ENCODE measurements at regions not wholly inside any gene's neighbourhood (a gene's known extent, or its start where the extent isn't known, plus 50 kb on each side); places are given as distances from the start of the nearest gene placed in this dataset.
A peak's percentile ranks its signal among the peaks of the same experiment; 100 is the strongest.
"Not testable (repeated sequence)": the region's sequence is repeated elsewhere in the genome, so short reads cannot be mapped to it uniquely, and the experiment has no call there.

DNA sequence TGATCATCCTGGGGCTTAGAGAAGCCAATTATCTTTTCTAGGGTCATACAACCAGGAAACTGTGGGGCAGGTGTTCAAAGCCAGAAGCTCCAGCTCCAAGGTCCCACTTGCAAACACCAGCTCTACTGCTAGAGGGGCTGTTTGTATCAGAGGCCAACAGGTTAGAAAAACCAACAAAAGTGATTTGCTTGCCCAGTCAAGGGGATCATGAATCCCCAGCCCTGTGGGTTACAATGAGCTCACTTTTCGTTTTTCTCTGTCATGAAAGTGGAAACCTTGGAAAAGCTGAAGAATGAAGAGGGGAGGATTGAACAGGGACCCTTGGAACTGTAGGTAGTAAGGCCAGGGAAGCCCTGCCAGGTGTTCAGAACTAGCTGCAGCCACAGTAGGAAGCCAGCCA, 119.2 kb downstream of the SPP2 start:
- H3K79me2 ChIP-seq (ENCODE audit: control insufficient read depth, insufficient read depth, low read length) = no peaks in the 10 kb centered on the region
- no peaks in the 10 kb centered on the region for H3K27me3 ChIP-seq (ENCODE audit: control insufficient read depth in 2 of 2, insufficient read depth in 2 of 2, low read length in 2 of 2)
- no peaks in the 10 kb centered on the region for H3K36me3 ChIP-seq (ENCODE audit: control insufficient read depth in 2 of 2, extremely low read depth in 1 of 2, insufficient read depth in 2 of 2, low read length in 2 of 2)
- FAIRE-seq (no peak), DNase-seq (ENCODE audit: low read depth, low spot score) (no peak)
- ChIA-PET POLR2A (no interaction called here), CTCF (interaction anchor here (0.6 to 3.3 kb wide), 11 partner anchors 9 to 327 kb away, joined by 3 to 15 read pairs (median 4); partner anchors contain the start of gene ARL4C)
- H3K27ac ChIP-seq (ENCODE audit: insufficient read depth, low read depth, low read length) = no peak overlapping the region
- intact Hi-C loops (cut with micrococcal nuclease) (loop anchor here (2.0 kb wide), 1 partner anchor 33 kb away; no protein-coding TSS in a partner anchor), dilution Hi-C loops (cut with MboI; ENCODE audit: extremely low pct_ligation_motif_present, low sequenced_read_pairs) (no loop called here)
- BruUV-seq (replicated peaks) = no TSS peak
- H3K4me3 ChIP-seq (replicated peaks in 1 of 3; ENCODE audit: insufficient read depth in 1 of 3, low read depth in 1 of 3, low read length in 3 of 3) = no peak overlapping the region
- peaks cover 2% of the 10 kb centered on the region for H3K4me1 ChIP-seq (ENCODE audit: control insufficient read depth, extremely low read depth, insufficient read depth, low read length)
- H3K4me2 ChIP-seq (ENCODE audit: insufficient read depth, low read length) = no peak overlapping the region
- no peak overlapping the region for H3K9ac ChIP-seq (replicated peaks; ENCODE audit: extremely low read depth, insufficient read depth, low read length)
- H4K20me1 ChIP-seq (replicated peaks; ENCODE audit: control insufficient read depth, extremely low read depth, insufficient read depth, low read length) = no peaks in the 10 kb centered on the region
- H3K9me3 ChIP-seq (replicated peaks; ENCODE audit: control insufficient read depth, insufficient read depth, low read length) = no peaks in the 10 kb centered on the region
- no peaks in the 10 kb centered on the region for H3K9me1 ChIP-seq (replicated peaks; ENCODE audit: control insufficient read depth, extremely low read depth, insufficient read depth, low read length)
- no peak overlapping the region for H2AFZ ChIP-seq (ENCODE audit: low read depth, low read length)
- TF ChIP-seq JUN (IDR thresholded peaks at IDR 0.05; ENCODE audit: borderline replicate concordance, insufficient read depth, insufficient read length, low read depth) (no peak), EZH2 (IDR thresholded peaks at IDR 0.05; ENCODE audit: borderline replicate concordance, low read depth, low read length, severe bottlenecking) (no peak), POLR2AphosphoS5 (IDR thresholded peaks at IDR 0.05; ENCODE audit: insufficient read depth, low read depth, low read length) (no peak), FOS (IDR thresholded peaks at IDR 0.05; ENCODE audit: borderline replicate concordance, insufficient read depth, low read length) (no peak), GATA2 (IDR thresholded peaks at IDR 0.05; ENCODE audit: insufficient read depth, insufficient read length, low read depth, low read length) (no peak), MYC (IDR thresholded peaks at IDR 0.05; ENCODE audit: low read depth, low read length) (no peak), POLR2A (IDR thresholded peaks at IDR 0.05; ENCODE audit: low read depth, low read length) (no peak)
- TF ChIP-seq, protein P1, sequence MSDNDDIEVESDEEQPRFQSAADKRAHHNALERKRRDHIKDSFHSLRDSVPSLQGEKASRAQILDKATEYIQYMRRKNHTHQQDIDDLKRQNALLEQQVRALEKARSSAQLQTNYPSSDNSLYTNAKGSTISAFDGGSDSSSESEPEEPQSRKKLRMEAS (IDR thresholded peaks at IDR 0.05; ENCODE audit: insufficient read depth, insufficient read length) = no peak
- TF ChIP-seq, protein P2, sequence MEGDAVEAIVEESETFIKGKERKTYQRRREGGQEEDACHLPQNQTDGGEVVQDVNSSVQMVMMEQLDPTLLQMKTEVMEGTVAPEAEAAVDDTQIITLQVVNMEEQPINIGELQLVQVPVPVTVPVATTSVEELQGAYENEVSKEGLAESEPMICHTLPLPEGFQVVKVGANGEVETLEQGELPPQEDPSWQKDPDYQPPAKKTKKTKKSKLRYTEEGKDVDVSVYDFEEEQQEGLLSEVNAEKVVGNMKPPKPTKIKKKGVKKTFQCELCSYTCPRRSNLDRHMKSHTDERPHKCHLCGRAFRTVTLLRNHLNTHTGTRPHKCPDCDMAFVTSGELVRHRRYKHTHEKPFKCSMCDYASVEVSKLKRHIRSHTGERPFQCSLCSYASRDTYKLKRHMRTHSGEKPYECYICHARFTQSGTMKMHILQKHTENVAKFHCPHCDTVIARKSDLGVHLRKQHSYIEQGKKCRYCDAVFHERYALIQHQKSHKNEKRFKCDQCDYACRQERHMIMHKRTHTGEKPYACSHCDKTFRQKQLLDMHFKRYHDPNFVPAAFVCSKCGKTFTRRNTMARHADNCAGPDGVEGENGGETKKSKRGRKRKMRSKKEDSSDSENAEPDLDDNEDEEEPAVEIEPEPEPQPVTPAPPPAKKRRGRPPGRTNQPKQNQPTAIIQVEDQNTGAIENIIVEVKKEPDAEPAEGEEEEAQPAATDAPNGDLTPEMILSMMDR (IDR thresholded peaks at IDR 0.05; ENCODE audit: extremely low read depth in 1 of 2, insufficient read depth in 1 of 2, low read depth in 1 of 2, low read length in 2 of 2) = no peak

DNA sequence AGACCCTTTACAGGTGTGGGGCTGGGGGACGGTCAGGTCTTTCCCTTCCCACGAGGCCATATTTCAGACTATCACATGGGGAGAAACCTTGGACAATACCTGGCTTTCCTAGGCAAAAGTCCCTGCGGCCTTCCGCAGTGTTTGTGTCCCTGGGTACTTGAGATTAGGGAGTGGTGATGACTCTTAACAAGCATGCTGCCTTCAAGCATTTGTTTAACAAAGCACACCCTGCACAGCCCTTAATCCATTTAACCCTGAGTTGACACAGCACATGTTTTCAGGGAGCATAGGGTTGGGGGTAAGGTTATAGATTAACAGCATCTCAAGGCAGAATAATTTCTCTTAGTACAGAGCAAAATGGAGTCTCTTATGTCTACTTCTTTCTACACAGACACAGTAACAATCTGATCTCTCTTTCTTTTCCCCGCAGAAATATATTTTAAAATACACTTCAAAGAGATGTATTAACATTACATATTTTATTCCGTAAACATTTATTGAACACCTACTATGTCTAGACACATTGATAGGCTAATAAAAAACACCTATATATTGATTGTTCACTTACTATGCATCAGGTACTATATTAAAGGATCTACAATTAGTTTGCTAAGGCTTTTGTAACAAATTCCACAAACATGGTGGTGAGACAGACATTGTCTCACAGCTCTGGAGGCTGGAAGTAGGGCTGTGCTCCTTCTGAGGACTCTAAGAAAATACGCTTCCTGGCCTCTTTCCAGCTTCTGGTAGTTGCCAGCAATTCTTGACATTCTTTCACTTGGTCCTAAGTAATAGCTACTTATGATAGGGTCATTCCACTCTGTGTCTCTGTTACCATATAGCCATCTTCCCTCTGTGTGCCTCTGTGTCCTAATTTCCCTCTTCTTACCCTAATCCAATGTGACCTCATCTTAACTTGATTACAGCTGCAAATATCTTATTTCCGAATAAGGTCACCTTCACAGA, 118.4 kb downstream of the SPP2 start:
- peak; percentile 18 for FAIRE-seq
- H2AFZ ChIP-seq (ENCODE audit: low read depth, low read length); H3K4me3 ChIP-seq (replicated peaks in 1 of 3; ENCODE audit: insufficient read depth in 1 of 3, low read depth in 1 of 3, low read length in 3 of 3); H4K20me1 ChIP-seq (replicated peaks; ENCODE audit: control insufficient read depth, extremely low read depth, insufficient read depth, low read length); H3K4me1 ChIP-seq (ENCODE audit: control insufficient read depth, extremely low read depth, insufficient read depth, low read length); H3K27me3 ChIP-seq (ENCODE audit: control insufficient read depth in 2 of 2, insufficient read depth in 2 of 2, low read length in 2 of 2); H3K36me3 ChIP-seq (ENCODE audit: control insufficient read depth in 2 of 2, extremely low read depth in 1 of 2, insufficient read depth in 2 of 2, low read length in 2 of 2); BruUV-seq (replicated peaks); H3K27ac ChIP-seq (ENCODE audit: insufficient read depth, low read depth, low read length); H3K9me3 ChIP-seq (replicated peaks; ENCODE audit: control insufficient read depth, insufficient read depth, low read length); POLR2A ChIA-PET; H3K9me1 ChIP-seq (replicated peaks; ENCODE audit: control insufficient read depth, extremely low read depth, insufficient read depth, low read length); dilution Hi-C loops (cut with MboI; ENCODE audit: extremely low pct_ligation_motif_present, low sequenced_read_pairs); H3K4me2 ChIP-seq (ENCODE audit: insufficient read depth, low read length); H3K79me2 ChIP-seq (ENCODE audit: control insufficient read depth, insufficient read depth, low read length); H3K9ac ChIP-seq (replicated peaks; ENCODE audit: extremely low read depth, insufficient read depth, low read length): not testable (repeated sequence)
- peak; percentile 80 for DNase-seq (ENCODE audit: low read depth, low spot score)
- CTCF ChIA-PET = interaction anchor here (0.8 to 3.3 kb wide), 9 partner anchors 9 to 328 kb away, joined by 3 to 15 read pairs (median 4); partner anchors contain the start of gene ARL4C
- intact Hi-C loops (cut with micrococcal nuclease) = loop anchor here (2.0 kb wide), 1 partner anchor 34 kb away; no protein-coding TSS in a partner anchor
